NCI-H2196 treated with DMSO at 0.1 percent for 48 hours (cell line): ENCODE measurements at regions not wholly inside any gene's neighbourhood (a gene's known extent, or its start where the extent isn't known, plus 50 kb on each side); places are given as distances from the start of the nearest gene placed in this dataset.

Experiments used
- DNase-seq: peaks from one replicate; lab custom pipeline; 2025; ENCODE audit not compliant: unreplicated experiment; lab: John Stamatoyannopoulos, UW

DNA sequence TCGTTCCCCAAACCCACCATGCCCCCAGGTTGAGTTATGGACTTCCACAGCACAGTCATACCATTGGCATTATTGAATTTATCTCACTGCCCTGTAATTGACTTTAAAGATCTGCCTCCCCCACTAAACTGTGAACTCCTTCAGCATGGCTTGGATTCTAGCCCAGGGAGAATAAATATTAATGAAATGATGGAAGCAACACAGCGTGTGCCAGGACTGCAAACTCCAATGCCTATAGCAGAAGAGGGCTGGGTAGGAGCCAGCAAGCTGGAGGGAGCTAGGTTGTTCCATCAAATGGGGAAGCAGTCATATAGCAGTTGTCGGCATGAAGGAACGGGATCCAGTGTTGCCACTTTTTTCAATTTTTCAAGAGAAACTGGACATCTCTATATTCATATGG is 69.0 kb upstream of the MSX2 start:
- no peak for DNase-seq

DNA sequence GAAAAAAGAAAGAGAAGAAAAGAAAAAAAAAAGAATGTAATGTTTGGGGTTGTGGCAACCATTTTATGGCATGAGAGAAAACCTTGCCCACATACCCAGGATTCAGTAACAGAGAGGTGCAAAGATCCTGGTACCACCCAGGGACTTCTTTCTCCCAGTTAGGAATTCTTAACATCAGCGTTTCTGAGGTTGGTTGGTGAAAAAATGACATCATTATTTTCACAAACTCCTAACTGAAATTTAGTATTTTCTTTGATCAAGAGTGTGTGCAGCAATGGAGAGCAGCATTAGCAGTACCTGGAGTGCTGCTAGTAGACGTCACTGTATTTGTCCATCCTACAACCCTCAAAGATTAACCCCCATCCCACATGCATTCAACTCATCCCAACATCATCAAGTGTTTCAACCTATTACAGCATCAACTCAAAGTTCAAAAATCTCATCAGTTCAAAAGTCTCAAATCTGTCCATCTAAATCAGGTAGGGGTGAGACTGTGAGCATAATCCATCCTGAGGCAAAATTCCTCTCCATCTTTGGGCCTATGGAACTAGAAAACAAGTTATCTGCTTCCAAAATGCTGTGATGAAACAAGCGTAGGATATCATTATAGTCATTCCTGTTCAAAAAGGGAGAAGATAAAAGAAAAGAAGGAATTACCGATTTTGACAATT is 60.1 kb upstream of the MSX2 start:
- no peak for DNase-seq

DNA sequence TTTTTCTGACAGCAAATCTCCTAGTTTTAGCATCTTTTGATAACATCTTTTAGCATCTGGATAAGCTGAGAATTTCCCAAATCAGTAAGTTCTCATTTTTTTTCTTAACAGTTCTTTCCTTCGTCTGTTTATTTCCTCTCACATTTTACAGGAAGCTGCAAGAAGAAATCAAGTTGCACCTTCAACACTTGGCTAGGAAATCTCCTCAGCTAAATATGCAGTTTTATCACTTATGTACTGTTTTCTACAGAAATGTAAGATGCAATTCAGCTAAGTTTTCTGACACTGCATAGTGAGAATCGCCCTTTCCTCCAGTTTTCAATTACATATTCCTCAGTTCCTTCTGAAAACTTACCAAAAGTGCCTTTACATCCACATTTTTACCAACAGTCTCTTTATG is 59.0 kb upstream of the MSX2 start:
- DNase-seq: no peak

DNA sequence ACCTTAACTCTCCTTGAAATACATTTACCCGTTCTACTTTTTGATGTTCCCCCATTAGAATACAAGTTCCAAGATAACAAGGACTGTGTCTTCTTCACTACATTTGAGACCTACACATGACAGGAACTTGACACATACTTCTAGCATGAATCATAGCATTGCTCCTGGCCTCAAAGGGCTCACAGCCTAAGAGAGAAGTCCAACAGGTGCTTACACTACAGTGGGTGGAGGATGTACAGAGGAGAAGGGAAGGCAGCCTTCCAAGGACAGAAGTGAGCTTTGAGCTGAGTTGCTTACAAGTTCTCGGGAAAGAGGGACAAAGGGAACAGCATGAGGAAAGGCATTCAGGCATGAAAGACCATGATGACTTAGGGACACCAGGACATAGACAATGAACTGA is 56.9 kb upstream of the MSX2 start:
- no peak for DNase-seq

DNA sequence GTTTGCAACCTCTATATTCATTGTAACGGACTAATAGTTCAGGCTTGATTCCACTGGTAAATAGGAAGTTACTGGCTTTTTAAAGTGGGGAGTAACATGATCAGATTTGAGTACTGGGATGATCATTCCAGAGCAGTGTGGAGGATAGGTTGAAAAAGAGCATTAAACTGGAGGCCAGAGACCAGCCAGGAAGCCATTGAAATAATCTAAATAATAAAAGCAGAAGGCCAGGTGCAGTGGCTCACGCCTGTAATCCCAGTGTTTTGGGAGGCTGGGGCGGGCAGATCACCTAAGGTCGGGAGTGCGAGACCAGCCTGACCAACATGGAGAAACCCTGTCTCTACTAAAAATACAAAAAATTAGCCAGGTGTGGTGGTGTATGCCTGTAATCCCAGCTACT is 56.0 kb upstream of the MSX2 start:
- DNase-seq: no peak
